Putamen (tissue), 1 donor: ENCODE measurements at regions not wholly inside any gene's neighbourhood (a gene's known extent, or its start where the extent isn't known, plus 50 kb on each side); places are given as distances from the start of the nearest gene placed in this dataset.
"Not testable (repeated sequence)": the region's sequence is repeated elsewhere in the genome, so short reads cannot be mapped to it uniquely, and the experiment has no call there.

Source experiments
- DNase-seq: peaks from one replicate; pipeline ENCODE4 v3.0.0-alpha.2; 2016; ENCODE audit warnings: low spot score

GRCh38 chr5:27978322-27978721 is 939.9 kb upstream of the CDH9 start:
- DNase-seq = no peak

GRCh38 chr5:27969157-27969556 is 930.8 kb upstream of the CDH9 start:
- DNase-seq = no peak

DNA sequence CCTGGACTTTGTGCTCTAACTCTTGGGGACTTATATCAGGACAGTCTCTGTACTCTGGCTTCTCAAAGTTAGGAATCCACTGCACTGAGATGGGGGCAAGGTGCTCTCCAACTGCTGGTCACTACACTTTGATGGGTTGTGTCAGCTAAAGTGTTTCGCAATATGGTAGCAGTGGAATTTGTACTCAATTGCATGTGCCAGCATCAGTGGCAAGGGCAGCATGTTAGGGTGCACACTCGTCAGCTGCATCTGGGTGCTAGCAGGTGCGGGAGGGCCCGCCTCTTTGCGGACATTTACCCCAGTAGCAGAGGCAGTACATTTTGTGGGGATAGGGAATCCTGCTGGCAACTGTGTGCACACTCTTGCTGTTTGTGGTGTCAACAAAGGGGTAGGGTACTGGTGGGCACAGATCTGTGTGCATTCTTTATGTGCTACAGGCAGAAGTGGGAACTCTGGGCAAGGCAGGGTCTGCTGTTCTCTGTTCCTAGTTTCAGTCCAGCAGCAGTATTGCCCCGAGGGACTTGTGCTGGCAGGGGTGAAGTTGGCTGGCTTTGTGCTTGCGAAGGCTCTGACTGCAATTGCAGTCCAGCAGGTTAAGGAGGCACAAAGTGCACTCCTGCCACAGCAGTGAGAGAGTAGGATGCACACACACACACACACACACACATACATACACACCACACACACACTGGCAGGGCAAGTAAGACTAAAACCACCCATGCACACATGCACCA is 924.8 kb upstream of the CDH9 start:
- no peak for DNase-seq

DNA sequence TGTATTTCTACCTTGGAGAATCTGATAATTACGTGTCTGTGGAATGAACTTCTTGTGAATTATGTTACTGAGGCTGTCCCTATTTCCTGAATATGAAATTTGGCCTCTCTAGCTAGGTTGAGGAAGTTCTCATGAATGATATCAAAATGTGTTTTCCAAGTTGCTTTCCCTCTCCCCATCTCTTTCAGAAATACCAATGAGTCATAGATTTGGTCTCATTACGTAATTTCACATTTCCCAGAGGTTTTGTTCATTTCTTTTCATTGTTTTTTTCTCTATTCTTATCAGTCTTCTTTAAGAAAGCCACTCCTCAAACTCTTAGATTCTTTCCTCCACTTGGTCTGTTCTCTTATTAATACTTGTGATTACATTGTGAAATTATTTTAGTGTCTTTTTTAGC is 923.8 kb upstream of the CDH9 start:
- DNase-seq = no peak

- DNase-seq = no peak
Measured at GRCh38 chr5:27947088-27947487, 908.7 kb upstream of the CDH9 start.

- no peak for DNase-seq
Measured at GRCh38 chr5:27944471-27944870, 906.1 kb upstream of the CDH9 start.

DNA sequence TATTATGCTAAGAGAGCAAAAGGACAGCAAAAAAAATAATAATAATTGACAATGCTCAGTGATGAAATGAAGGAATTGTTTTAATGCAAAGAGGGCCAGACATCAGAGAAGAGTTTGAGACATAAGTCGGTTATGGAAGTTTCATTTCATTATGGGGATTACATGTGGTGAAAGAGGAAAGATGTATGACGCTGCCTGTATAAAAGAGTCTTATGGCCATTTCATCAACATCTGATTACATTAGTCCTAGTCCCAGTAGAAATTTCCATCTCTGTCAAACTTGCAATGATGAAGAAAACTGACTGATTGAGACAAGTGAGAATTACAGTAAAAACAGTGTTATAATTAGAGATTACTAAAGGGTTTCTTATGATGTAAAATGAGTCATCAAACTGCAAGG is 900.6 kb upstream of the CDH9 start:
- no peak for DNase-seq

DNA sequence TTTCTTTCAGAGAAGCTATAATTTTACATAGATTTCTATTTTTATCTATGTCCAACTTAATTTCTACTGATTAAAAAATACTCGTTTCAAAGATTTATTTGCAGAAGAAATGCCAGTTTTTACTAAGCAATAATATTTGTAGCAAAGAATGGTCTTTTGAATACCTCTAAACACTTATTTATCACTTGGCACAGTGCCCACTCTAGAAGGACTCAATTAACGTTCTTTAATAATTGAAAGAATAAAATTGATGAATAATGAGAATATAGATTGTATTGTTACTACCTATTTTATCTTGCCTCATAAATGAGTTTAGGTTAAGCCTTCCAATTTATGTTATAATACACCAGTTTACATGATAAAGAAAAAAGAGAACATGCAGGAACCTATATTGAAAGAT is 889.7 kb upstream of the CDH9 start:
- no peak for DNase-seq

DNA sequence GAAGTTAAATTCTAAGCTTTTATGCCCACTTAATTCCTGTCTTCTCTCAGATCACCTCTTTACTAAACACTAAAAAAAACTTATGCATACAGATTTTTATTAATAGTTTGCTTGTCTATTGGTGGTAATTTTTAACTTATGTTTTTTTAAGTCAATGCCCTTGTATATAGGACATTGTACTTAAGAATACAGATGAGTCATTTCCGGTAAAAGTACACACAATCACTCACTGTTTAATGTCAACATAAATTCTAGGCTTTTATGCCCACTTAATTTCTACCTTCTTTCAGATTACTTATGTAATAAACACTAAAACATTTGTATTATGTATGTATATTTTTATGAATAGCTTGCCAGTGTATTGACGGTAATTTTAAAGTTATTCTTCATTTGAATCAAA is 872.8 kb upstream of the CDH9 start:
- DNase-seq = no peak

DNA sequence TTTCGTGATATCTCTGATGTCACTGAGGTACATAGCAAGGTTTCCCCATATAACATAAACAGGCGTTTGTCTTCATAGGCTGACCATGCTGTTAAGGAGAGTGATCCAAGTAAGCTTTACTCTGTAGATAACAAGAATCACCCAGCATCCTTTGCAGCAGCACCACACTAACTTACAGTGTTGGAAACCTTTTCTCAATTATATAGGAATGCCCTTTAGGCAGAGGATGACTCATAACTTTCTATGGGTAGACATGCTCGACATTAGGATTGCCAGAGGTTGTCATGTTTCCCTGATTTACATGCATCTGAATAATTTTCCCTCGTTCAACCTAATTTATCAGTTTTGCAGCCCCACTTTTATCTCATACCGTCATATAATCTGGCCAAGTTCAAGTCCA is 870.0 kb upstream of the CDH9 start:
- no peak for DNase-seq

DNA sequence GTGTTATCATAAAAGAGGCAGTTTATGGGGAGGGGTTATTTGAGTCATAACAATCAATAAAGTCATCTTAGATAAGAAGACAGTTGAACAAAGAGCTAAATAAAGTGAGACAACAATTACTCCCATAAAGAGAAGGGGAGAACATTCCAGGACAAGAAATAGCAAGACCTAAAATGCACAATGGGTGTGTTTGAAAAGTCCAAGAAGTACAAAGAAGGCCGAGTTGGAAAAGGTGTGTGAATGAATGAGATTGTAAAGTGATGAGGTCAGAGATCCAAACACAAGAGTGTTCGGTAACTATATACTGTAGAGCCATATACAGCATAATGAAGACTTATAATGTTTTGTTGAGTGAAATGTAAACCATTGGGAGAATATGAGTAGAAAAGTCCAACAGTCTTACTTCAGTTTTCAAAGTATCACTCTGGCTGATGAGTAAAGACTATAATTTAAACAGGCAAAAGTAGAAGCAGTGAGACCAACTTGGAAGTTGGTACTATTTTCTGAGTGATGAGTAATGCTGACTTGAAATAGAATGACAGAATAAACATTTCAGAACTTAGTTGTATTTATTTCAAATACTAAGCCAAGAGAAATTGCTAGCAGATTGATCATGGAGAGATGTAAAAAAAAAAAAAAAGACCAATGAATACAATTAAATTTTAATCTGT is 868.7 kb upstream of the CDH9 start:
- DNase-seq = no peak

GRCh38 chr5:27906481-27906880 is 868.1 kb upstream of the CDH9 start:
- DNase-seq = no peak

- DNase-seq = no peak
Measured at GRCh38 chr5:27900761-27901160, 862.4 kb upstream of the CDH9 start.

- no peak for DNase-seq
Measured at GRCh38 chr5:27876071-27876470, 837.7 kb upstream of the CDH9 start.

DNA sequence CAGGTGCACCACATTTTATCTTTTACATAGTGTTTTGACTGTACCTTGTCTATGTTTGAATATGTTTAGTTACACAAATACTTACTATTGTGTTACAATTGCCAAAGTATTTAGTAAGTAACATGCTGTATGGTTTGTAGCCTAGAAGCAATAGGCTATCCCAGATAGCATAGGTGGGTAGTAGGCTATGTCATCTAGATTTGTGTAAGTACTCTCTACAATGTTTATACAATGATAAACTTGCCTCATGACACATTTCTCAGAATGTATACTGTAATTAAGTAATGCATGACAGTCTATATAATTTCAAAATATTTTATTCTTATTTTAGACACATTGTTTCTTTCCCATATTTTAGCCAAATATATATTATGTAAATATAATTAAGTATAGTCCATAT is 836.8 kb upstream of the CDH9 start:
- DNase-seq = no peak

DNA sequence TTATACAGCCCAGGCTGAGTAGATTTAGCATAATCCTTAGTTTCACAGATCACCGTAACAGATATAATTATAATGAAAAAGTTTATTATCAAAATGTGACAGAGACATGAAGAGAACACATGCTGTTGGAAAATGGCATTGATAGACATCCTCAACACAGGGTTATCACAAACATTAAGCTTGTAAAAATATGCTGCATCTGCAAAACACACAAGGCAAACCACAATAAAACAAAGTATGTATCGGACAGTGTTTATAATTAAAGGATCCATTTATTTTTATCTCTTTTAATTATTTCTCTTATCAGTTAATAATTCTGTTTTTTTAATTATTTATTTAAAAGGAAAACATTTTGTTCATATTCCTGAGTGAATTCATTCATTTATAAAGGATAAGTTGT is 829.9 kb upstream of the CDH9 start:
- no peak for DNase-seq

GRCh38 chr5:27855491-27855890 is 817.1 kb upstream of the CDH9 start:
- no peak for DNase-seq

- DNase-seq = no peak
Measured at GRCh38 chr5:27854243-27854852, 816.0 kb upstream of the CDH9 start.

DNA sequence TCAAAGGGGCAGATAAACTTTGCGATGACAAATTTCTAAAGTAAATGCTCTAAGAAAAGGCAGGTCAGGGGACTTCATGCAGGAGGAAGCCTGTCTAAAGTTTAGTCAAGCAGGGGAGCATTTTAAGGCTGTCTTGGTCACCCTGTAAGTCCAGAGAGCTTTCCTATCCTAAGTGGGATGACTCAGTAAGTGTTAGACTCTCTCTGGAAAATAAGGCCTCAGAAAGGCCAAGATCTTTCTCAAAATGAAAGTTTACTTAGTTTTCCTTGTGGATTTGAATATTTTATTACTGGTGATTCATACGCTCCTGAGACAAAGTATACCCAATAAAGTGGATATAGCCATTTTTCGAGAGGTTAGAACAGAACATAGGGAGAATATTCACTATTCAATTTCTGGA is 806.9 kb upstream of the CDH9 start:
- DNase-seq = no peak

DNA sequence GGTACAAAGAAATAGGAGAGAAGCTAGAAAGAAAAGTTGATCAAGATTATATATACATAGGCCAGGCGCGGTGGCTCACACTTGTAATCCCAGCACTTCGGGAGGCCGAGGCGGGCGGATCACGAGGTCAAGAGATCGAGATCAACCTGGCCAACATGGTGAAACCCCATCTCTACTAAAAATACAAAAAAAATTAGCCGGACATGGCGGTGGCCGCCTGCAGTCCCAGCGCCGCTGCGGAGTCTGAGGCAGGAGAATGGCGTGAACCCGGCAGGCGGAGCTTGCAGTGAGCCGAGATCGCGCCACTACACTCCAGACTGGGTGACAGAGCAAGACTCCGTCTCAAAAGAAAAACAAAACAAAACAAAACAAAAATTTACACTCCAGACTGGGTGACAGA is 798.3 kb upstream of the CDH9 start:
- DNase-seq = not testable (repeated sequence)

- DNase-seq = no peak
Measured at GRCh38 chr5:27832886-27833285, 794.5 kb upstream of the CDH9 start.

- no peak for DNase-seq
Measured at GRCh38 chr5:27830546-27830945, 792.2 kb upstream of the CDH9 start.

DNA sequence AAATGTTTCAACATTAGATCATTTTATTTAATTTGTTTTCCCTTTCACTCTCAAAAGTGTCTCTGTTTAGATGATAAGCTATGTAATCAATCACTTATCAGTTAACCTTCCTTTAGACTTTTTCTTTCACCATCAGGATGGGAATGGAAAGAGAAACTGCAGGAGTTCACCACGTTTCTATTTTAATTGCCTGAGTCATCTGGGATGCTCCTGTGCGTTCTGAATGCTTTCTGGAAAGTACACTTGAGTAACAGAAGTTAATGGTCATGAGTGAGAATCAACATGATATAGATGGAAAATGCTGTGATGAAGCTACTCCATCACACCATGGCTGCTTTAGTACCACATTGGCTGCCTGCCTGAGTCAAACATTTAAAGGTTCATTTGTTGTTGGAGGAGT is 783.3 kb upstream of the CDH9 start:
- no peak for DNase-seq

GRCh38 chr5:27818888-27819287 is 780.5 kb upstream of the CDH9 start:
- DNase-seq = peak; percentile 18
